ENCODE measurements at regions not wholly inside any gene's neighbourhood (a gene's known extent, or its start where the extent isn't known, plus 50 kb on each side); places are given as distances from the start of the nearest gene placed in this dataset.

GRCh38 chr13:54660277-54660676 is 1631.7 kb downstream of the OLFM4 start:
- 93% methylated on average over 12 of the region's 12 CpGs for WGBS
- Histone ChIP-seq H3K4me3 (ENCODE audit: low read depth in 1 of 3, low read length in 3 of 3) (no peak overlapping the region), H3K9me3 (ENCODE audit: control insufficient read depth in 4 of 4, low read length in 3 of 4) (no peaks in the 10 kb centered on the region), H3K27ac (ENCODE audit: low read depth in 1 of 2, low read length in 2 of 2) (no peak overlapping the region), H3K9ac (ENCODE audit: low read depth in 1 of 2, low read length in 2 of 2) (no peak overlapping the region), H3K27me3 (ENCODE audit: control insufficient read depth in 4 of 4, insufficient read depth in 4 of 4, low read length in 3 of 4) (no peaks in the 10 kb centered on the region), H3K36me3 (ENCODE audit: control insufficient read depth in 4 of 4, insufficient read depth in 3 of 4, low read depth in 1 of 4, low read length in 3 of 4) (no peaks in the 10 kb centered on the region), H3K4me1 (ENCODE audit: control insufficient read depth in 4 of 4, insufficient read depth in 4 of 4, low read length in 3 of 4) (no peaks in the 10 kb centered on the region)
- no peak for DNase-seq (ENCODE audit: low spot score)
- TF ChIP-seq FOXA2 (IDR thresholded peaks at IDR 0.05) = no peak
- no peak for TF ChIP-seq HNF4A (conservative IDR thresholded peaks at IDR 0.05)
- no peak for TF ChIP-seq GABPA (IDR thresholded peaks at IDR 0.05 in 1 of 2, conservative IDR thresholded peaks at IDR 0.05 in 1 of 2)
- TF ChIP-seq YY1 (IDR thresholded peaks at IDR 0.05) = no peak
- TF ChIP-seq HNF4G (IDR thresholded peaks at IDR 0.05) = no peak
- TF ChIP-seq JUND (IDR thresholded peaks at IDR 0.05) = no peak
- TF ChIP-seq SP1 (IDR thresholded peaks at IDR 0.05) = no peak
- no peak for TF ChIP-seq NR2F2 (IDR thresholded peaks at IDR 0.05)
- TF ChIP-seq EGR1 (IDR thresholded peaks at IDR 0.05; ENCODE audit: low read depth in 2 of 2) = no peak

DNA sequence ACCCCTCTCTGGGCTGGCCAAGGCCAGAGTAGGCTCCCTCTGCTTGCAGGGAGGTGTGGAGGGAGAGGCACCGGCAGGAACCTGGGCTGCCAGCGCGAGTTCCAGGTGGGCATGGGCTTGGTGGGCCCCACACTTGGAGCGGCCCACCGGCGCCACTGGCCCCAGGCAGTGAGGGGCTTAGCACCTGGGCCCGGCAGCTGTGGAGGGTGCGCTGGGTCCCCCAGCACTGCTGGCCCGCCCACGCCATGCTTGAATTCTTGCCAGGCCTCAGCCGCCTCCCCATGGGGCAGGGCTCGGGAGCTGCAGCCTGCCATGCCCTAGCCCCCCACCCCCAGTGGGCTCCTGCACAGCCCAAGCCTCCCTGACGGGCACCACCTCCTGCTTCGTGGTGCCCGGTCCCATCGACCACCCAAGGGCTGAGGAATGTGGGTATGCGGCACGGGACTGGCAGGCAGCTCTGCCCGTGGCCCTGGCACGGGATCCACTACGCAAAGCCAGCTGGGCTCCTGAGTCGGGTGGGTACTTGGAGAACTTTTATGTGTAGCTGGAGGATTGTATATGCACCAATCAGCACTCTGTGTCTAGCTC is 1648.0 kb downstream of the OLFM4 start:
- Histone ChIP-seq H3K27ac (ENCODE audit: low read depth in 1 of 2, low read length in 2 of 2) (no peak overlapping the region), H3K4me3 (ENCODE audit: low read depth in 1 of 3, low read length in 3 of 3) (no peak overlapping the region), H3K27me3 (ENCODE audit: control insufficient read depth in 4 of 4, insufficient read depth in 4 of 4, low read length in 3 of 4) (no peaks in the 10 kb centered on the region), H3K36me3 (ENCODE audit: control insufficient read depth in 4 of 4, insufficient read depth in 3 of 4, low read depth in 1 of 4, low read length in 3 of 4) (no peaks in the 10 kb centered on the region), H3K9ac (ENCODE audit: low read depth in 1 of 2, low read length in 2 of 2) (no peak overlapping the region), H3K9me3 (ENCODE audit: control insufficient read depth in 4 of 4, low read length in 3 of 4) (no peaks in the 10 kb centered on the region), H3K4me1 (ENCODE audit: control insufficient read depth in 4 of 4, insufficient read depth in 4 of 4, low read length in 3 of 4) (no peaks in the 10 kb centered on the region)
- WGBS = 93% methylated on average over 22 of the region's 22 CpGs
- no peak for TF ChIP-seq ZBTB33 (IDR thresholded peaks at IDR 0.05)
- no peak for TF ChIP-seq EGR1 (IDR thresholded peaks at IDR 0.05; ENCODE audit: low read depth in 2 of 2)
- TF ChIP-seq, protein P1, sequence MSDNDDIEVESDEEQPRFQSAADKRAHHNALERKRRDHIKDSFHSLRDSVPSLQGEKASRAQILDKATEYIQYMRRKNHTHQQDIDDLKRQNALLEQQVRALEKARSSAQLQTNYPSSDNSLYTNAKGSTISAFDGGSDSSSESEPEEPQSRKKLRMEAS (IDR thresholded peaks at IDR 0.05) = no peak
- no peak for TF ChIP-seq HNF4A (conservative IDR thresholded peaks at IDR 0.05)
- no peak for TF ChIP-seq NR2F2 (IDR thresholded peaks at IDR 0.05)
- TF ChIP-seq RXRA (IDR thresholded peaks at IDR 0.05) = no peak
- TF ChIP-seq FOXA1 (IDR thresholded peaks at IDR 0.05) = no peak
- no peak for TF ChIP-seq ATF3 (IDR thresholded peaks at IDR 0.05)
- TF ChIP-seq GABPA (IDR thresholded peaks at IDR 0.05 in 1 of 2, conservative IDR thresholded peaks at IDR 0.05 in 1 of 2) = no peak
- TF ChIP-seq SP1 (IDR thresholded peaks at IDR 0.05) = no peak
- no peak for TF ChIP-seq RAD21 (IDR thresholded peaks at IDR 0.05)
- TF ChIP-seq YY1 (IDR thresholded peaks at IDR 0.05) = no peak
- no peak for TF ChIP-seq HNF4G (IDR thresholded peaks at IDR 0.05)
- TF ChIP-seq JUND (IDR thresholded peaks at IDR 0.05) = no peak
- TF ChIP-seq FOXA2 (IDR thresholded peaks at IDR 0.05) = no peak
- TF ChIP-seq, protein P2, sequence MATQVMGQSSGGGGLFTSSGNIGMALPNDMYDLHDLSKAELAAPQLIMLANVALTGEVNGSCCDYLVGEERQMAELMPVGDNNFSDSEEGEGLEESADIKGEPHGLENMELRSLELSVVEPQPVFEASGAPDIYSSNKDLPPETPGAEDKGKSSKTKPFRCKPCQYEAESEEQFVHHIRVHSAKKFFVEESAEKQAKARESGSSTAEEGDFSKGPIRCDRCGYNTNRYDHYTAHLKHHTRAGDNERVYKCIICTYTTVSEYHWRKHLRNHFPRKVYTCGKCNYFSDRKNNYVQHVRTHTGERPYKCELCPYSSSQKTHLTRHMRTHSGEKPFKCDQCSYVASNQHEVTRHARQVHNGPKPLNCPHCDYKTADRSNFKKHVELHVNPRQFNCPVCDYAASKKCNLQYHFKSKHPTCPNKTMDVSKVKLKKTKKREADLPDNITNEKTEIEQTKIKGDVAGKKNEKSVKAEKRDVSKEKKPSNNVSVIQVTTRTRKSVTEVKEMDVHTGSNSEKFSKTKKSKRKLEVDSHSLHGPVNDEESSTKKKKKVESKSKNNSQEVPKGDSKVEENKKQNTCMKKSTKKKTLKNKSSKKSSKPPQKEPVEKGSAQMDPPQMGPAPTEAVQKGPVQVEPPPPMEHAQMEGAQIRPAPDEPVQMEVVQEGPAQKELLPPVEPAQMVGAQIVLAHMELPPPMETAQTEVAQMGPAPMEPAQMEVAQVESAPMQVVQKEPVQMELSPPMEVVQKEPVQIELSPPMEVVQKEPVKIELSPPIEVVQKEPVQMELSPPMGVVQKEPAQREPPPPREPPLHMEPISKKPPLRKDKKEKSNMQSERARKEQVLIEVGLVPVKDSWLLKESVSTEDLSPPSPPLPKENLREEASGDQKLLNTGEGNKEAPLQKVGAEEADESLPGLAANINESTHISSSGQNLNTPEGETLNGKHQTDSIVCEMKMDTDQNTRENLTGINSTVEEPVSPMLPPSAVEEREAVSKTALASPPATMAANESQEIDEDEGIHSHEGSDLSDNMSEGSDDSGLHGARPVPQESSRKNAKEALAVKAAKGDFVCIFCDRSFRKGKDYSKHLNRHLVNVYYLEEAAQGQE (IDR thresholded peaks at IDR 0.05) = no peak
- no peak for TF ChIP-seq TAF1 (conservative IDR thresholded peaks at IDR 0.05)
- no peak for TF ChIP-seq CTCF (IDR thresholded peaks at IDR 0.05; ENCODE audit: low read depth, low read length, missing input control)
- no peak for DNase-seq (ENCODE audit: low spot score)
